ENCODE measurements at regions not wholly inside any gene's neighbourhood (a gene's known extent, or its start where the extent isn't known, plus 50 kb on each side); places are given as distances from the start of the nearest gene placed in this dataset.

- no peak for TF ChIP-seq POLR2A (IDR thresholded peaks at IDR 0.05)
- TF ChIP-seq, protein P1, sequence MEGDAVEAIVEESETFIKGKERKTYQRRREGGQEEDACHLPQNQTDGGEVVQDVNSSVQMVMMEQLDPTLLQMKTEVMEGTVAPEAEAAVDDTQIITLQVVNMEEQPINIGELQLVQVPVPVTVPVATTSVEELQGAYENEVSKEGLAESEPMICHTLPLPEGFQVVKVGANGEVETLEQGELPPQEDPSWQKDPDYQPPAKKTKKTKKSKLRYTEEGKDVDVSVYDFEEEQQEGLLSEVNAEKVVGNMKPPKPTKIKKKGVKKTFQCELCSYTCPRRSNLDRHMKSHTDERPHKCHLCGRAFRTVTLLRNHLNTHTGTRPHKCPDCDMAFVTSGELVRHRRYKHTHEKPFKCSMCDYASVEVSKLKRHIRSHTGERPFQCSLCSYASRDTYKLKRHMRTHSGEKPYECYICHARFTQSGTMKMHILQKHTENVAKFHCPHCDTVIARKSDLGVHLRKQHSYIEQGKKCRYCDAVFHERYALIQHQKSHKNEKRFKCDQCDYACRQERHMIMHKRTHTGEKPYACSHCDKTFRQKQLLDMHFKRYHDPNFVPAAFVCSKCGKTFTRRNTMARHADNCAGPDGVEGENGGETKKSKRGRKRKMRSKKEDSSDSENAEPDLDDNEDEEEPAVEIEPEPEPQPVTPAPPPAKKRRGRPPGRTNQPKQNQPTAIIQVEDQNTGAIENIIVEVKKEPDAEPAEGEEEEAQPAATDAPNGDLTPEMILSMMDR (IDR thresholded peaks at IDR 0.05), result no peak
- no peak for TF ChIP-seq POLR2AphosphoS5 (IDR thresholded peaks at IDR 0.05)
Measured at GRCh38 chr5:10173716-10174115, 76.0 kb downstream of the ATPSCKMT start.
